Hematopoietic multipotent progenitor cell treated with erythropoietin and hydrocortisone succinate and interleukin-3 and kit ligand, for 6 days (in vitro differentiated cells): ENCODE measurements at regions not wholly inside any gene's neighbourhood (a gene's known extent, or its start where the extent isn't known, plus 50 kb on each side); places are given as distances from the start of the nearest gene placed in this dataset.
"Not testable (repeated sequence)": the region's sequence is repeated elsewhere in the genome, so short reads cannot be mapped to it uniquely, and the experiment has no call there.

Source experiments
- DNase-seq: peaks from one replicate; pipeline ENCODE4 v3.0.0-alpha.2; 2015

- DNase-seq = no peak
These were observed 124.7 kb upstream of the GATA6 start for GRCh38 chr18:22044474-22045220.

- no peak for DNase-seq
These were observed 124.0 kb upstream of the GATA6 start for GRCh38 chr18:22045221-22045918.

- DNase-seq = no peak
These were observed 122.9 kb upstream of the GATA6 start for GRCh38 chr18:22046473-22046872.

GRCh38 chr18:22047485-22047884 lies 121.9 kb upstream of the GATA6 start:
- no peak for DNase-seq

GRCh38 chr18:22048221-22048620 lies 121.2 kb upstream of the GATA6 start:
- DNase-seq = no peak

GRCh38 chr18:22048932-22049615 lies 120.3 kb upstream of the GATA6 start:
- DNase-seq = no peak

GRCh38 chr18:22052405-22053105 lies 116.8 kb upstream of the GATA6 start:
- DNase-seq = no peak

- DNase-seq = no peak
These were observed 113.7 kb upstream of the GATA6 start for GRCh38 chr18:22055466-22056238.

GRCh38 chr18:22056950-22057349 lies 112.4 kb upstream of the GATA6 start:
- no peak for DNase-seq

- no peak for DNase-seq
These were observed 111.4 kb upstream of the GATA6 start for GRCh38 chr18:22057908-22058527.

GRCh38 chr18:22060361-22060760 lies 109.0 kb upstream of the GATA6 start:
- no peak for DNase-seq

- DNase-seq = no peak
These were observed 106.3 kb upstream of the GATA6 start for GRCh38 chr18:22063102-22063501.

GRCh38 chr18:22063672-22064071 lies 105.7 kb upstream of the GATA6 start:
- no peak for DNase-seq

GRCh38 chr18:22064581-22064980 lies 104.8 kb upstream of the GATA6 start:
- no peak for DNase-seq

- DNase-seq = no peak
These were observed 104.1 kb upstream of the GATA6 start for GRCh38 chr18:22065311-22065710.

GRCh38 chr18:22066083-22066485 lies 103.3 kb upstream of the GATA6 start:
- DNase-seq = no peak

- no peak for DNase-seq
These were observed 102.3 kb upstream of the GATA6 start for GRCh38 chr18:22067109-22067508.

GRCh38 chr18:22067682-22068081 lies 101.7 kb upstream of the GATA6 start:
- no peak for DNase-seq

GRCh38 chr18:22068784-22069183 lies 100.6 kb upstream of the GATA6 start:
- not testable (repeated sequence) for DNase-seq

GRCh38 chr18:22069916-22070315 lies 99.5 kb upstream of the GATA6 start:
- DNase-seq = no peak

- DNase-seq = no peak
These were observed 96.0 kb upstream of the GATA6 start for GRCh38 chr18:22073411-22073810.
